ENCODE measurements at regions not wholly inside any gene's neighbourhood (a gene's known extent, or its start where the extent isn't known, plus 50 kb on each side); places are given as distances from the start of the nearest gene placed in this dataset.

- no peak for DNase-seq
Observed at GRCh38 chr5:3891113-3891512, 295.5 kb downstream of the IRX1 start.

GRCh38 chr5:3893527-3893926, 297.9 kb downstream of the IRX1 start:
- no peak for DNase-seq

DNA sequence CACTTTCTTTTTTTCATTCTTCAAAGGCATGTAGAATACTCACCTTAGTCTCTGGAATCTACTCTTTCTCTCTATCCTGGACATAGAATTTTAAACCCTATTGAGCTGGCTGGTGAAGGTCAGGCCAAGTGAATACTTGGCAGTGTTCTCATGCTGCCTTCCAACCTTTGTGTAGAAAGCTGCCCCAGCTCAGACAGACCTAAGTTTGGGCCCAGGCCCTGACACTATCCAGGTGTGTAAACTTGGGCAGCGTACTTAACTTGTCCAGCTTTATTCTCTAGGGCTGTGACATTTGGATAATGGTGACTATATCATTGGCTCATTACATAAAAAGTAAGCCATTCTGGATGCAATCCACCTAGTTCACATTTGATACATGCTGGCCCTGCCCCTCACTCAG, 298.3 kb downstream of the IRX1 start:
- no peak for DNase-seq

DNA sequence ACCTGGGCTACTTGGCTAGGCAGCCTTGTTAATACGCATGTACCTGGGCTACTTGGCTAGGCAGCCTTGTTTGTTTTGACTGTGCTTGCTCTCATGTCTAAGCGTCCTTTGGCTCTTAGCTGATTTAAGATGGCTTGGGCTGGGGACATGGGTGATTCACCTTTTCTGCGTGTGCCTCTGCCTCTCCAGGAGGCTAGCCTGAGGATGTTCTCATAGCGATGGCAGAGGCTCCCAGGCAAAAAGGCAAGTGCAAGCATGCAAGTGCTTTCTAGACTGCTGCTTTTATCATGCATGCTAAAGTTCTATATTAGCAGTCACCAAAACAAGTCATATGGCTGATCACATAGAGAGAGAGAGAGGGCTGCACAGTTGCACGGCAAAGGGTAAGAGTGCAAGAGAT, 300.5 kb downstream of the IRX1 start:
- no peak for DNase-seq

DNA sequence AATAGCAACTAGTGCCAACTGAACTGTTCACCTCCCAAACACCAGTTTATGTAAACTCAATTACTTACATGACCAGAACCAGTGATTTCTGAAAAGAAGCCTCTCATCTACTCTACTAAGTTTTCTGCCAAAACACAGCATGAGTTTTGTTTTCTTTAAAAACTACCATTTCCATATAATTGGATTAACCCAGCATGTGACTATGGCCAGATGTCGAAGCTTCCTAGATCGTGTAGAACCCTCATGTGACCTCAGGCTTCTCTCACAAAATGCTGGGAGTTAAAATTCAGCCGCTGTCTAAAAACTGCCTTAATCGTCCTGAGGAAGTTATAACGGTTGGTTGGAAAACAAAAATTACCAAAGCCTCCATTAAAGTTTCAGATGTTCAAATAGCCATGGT, 303.5 kb downstream of the IRX1 start:
- DNase-seq: no peak

DNA sequence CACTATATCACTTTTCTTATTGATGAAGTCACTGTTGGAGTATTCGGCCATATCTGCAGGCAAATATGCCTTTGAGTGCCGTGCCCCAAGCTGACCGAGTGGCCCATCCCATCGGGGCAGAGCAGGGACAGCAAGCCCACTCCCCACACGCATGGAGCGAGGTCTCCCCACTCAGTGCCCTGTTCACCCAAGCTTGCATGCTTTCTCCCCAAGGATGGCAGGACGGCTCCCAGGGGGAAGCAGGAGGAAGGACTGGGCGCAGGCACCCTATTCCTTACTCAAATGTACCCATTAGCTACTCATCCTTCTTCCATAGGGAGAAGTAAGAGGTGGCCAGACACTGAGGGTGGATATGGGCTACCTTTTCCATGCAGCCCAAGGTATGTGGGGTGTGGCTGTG, 309.0 kb downstream of the IRX1 start:
- no peak for DNase-seq

DNA sequence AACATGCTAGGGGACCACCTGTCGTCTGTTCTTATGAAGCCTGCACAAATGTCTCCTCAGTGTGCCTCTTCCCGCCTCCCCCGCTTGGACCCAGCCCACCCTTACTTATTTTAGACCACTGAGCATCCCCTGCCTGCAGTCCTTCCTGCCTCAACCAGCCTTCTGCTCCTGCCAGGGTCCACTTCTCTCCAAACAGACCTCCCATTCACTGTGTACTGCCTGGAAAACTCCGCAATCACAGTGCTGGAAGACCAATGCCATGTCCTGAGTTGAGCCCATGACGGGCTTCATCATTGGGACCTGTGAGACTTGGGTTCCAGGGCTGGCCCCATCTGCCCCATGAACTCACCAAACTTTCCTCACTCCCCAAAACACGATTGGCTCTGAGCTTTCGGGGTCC, 309.4 kb downstream of the IRX1 start:
- no peak for DNase-seq

- DNase-seq: no peak
Observed at GRCh38 chr5:3905521-3905920, 309.9 kb downstream of the IRX1 start.

DNA sequence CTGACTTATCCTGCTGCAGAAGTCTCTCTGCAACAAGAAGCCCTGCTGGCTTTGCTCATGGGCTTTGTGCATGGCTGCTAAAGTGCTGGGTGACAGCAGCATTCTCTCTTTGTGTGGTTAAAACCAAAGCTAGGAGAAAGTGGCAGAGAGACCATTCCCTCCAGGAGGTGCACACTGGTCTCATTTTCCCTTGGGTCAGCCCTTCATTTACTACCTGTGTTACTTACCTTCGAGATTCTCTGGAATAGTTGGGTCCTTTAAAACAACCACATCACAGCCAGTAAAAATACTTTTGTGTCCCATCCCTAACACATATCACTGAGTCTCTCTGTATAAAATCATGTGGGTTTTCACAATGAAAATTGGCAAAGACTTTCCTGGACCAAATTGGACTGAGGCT, 315.5 kb downstream of the IRX1 start:
- DNase-seq: no peak

DNA sequence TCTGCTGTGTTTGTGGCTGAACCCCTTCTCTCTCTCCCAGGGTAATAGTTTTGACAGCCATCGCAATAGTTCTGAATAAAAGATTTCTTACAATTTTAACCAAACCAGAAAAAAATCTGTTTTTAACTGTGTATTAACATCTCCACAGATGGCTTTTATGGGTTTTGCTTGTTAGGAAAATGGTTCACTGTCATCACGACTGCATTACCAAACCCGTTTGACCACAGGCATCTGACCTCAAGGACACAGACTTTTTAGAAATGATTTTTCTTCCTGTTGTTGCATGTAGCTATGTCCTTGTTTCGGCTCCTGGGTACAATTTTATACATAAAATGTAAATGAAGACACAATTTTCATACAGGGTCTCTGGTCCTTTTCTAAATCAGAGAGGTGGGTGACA, 316.1 kb downstream of the IRX1 start:
- DNase-seq: no peak

- DNase-seq: no peak
Observed at GRCh38 chr5:3912790-3913189, 317.2 kb downstream of the IRX1 start.

GRCh38 chr5:3913279-3913678, 317.6 kb downstream of the IRX1 start:
- no peak for DNase-seq

DNA sequence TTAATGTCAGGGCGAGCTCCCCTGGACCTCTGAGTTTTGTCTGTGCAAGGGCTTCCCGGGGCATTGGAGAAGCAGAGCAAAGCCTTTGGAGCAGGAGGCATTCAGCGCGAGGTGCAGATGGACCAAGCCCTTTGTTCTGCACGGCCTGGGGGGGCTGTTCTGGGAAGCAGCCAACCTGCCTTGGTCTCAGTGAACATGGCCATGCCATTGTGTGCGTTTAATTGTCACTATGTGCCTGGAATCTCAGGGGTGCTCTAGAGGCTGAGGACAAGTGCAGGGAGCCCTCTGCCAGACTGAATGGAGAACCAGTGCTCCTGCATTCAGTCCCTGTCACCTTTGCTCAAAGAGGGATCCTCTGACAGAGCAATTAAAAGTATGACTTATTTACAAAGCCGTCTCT, 329.4 kb downstream of the IRX1 start:
- DNase-seq: no peak

DNA sequence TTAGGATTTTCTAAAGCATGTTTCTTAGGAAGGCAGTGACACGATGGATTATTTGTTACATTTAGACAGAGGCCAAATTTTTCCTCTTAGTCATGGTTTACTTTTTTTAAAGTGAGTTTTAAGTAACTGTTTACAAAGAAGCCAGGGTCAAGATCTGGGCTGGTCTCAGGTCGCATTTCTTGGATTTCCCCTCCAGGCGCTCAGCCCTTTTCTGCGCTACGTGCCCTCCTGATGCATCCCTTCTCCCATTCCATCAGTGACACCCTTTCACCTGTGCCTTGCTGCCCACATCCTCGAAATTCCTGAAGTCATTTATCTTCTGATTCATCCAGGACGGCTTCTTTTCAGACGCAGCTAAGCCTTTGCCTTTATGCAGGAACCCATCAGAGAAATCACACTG, 330.3 kb downstream of the IRX1 start:
- DNase-seq: no peak

GRCh38 chr5:3929799-3930198, 334.2 kb downstream of the IRX1 start:
- DNase-seq: no peak

- no peak for DNase-seq
Observed at GRCh38 chr5:3931976-3932375, 336.3 kb downstream of the IRX1 start.

DNA sequence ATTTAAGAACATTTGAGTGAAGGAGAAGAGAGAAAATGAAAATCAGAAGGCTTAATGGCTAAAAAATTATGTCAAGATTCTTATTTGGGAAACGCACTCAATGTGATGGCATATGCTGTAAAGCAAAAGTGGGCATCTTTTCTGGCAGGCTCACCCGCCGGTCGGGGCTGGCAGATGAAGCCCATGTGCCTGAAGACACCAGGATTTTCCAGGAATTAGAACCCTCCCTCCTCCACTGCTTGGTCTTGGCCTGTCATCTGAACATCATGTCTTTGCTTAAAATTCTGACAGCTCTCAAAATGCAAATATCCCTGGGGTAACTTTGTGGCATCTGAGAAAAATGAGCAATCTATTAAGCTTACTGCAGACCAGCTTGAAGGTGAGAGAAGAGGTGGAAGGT, 337.9 kb downstream of the IRX1 start:
- no peak for DNase-seq

DNA sequence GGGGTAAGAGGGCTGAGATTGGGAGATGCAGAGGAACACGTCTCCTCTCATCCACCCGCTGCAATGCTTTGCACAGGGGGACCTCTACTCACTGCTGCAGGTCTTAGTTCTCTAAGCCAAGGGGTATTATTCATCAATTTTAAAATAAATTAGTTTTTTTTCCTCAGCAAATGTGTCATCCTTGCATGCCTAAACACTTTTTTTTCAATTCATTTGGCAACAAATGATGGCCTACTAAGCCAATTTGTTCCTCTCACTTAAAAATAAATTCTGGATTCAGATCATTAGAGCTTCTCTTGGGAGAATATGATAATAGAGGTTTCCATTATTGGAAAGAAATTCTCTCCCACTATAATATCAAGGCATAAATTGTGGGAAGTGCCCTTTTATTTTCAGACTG, 338.3 kb downstream of the IRX1 start:
- no peak for DNase-seq

GRCh38 chr5:3943859-3944258, 348.2 kb downstream of the IRX1 start:
- no peak for DNase-seq

DNA sequence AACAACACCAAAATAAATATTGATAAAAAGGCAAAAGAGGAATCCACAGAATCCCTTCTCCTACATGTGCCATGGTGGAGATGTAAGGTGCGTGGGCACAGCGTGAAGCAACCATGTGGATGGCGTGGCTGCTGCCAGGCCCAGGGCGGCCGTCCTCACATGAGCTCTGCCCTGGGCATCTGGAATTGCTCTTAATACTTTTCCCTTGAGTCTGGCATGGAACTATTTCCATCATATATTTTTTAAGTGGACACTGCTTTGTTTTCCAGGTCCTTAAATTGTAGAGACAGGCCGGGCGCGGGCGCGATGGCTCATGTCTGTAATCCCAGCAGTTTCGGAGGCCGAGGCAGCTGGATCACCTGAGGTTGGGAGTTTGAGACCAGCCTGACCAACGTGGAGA, 349.3 kb downstream of the IRX1 start:
- DNase-seq: no peak

- no peak for DNase-seq
Observed at GRCh38 chr5:3948838-3949237, 353.2 kb downstream of the IRX1 start.

GRCh38 chr5:3954199-3954598, 358.6 kb downstream of the IRX1 start:
- no peak for DNase-seq

DNA sequence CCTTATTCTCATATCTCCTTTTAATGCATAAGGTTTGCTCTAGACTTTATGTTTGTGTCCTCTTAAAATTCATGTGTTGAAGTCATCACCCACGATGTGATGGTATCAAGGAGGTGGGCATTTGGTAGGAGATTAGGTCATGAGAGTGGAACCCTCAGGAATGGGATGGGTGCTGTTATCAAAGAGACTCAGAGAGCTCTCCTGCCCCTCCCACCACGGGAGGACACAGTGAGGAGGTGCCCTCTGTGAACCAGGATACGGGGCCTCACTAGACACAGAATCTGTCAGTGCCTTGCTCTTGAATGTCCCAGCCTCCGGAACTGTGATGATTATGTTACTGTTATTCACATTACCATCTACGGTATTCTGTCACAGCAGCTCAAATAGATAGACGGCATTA, 359.0 kb downstream of the IRX1 start:
- no peak for DNase-seq

DNA sequence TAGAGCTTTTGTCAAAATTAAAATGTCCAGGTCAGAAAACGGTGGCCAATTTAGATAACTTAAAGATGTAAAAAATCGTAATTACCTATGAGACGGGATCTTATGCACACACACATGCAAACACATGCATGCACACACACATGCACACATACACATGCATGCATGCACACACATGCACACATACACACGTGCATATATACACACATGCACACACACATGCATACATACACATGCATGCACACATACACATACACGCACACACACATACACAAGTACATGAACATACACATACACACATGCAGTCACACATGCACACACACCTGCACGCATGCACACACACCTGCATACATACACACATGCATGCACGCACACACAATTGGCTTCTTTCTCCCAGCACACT, 362.0 kb downstream of the IRX1 start:
- no peak for DNase-seq

DNA sequence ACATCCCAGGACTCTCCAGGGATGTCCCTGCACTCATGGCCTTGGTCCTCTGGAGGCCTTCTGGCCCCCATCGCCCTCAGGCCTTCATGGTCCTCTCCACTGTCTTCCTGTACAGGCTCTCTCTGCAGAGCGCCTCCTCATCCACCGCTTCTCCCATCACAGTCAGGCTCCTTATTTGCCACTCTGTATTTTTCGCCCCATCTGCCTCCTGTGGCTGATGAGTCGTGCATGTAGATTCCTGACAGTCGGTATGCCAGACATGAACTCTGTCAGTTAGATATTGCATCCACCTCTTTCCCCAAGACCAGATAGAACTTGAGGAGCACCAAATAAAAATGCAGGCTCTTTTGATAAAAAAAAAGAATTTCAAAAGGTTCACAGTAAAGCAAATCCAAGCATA, 362.8 kb downstream of the IRX1 start:
- DNase-seq: no peak

- DNase-seq: no peak
Observed at GRCh38 chr5:3962113-3962512, 366.5 kb downstream of the IRX1 start.
